Skeletal muscle satellite cell (primary cell): ENCODE measurements at regions not wholly inside any gene's neighbourhood (a gene's known extent, or its start where the extent isn't known, plus 50 kb on each side); places are given as distances from the start of the nearest gene placed in this dataset.

Experiments
- H3K27me3 ChIP-seq: 2 replicates; pipeline ENCODE4 v1.7.0; 2013; ENCODE audit warnings: low read length; ENCODE audit not compliant: control insufficient read depth, insufficient read depth
- H3K36me3 ChIP-seq: 2 replicates; pipeline ENCODE4 v1.7.0; 2013; ENCODE audit warnings: mild to moderate bottlenecking, control low read depth, low read length; ENCODE audit not compliant: insufficient read depth
- H3K4me1 ChIP-seq: 2 replicates; pipeline ENCODE4 v1.7.0; 2013; ENCODE audit warnings: low read length; ENCODE audit not compliant: control insufficient read depth, insufficient read depth
- H3K4me2 ChIP-seq: 2 replicates; pipeline ENCODE4 v1.7.0; 2013; ENCODE audit warnings: mild to moderate bottlenecking, low read length
- H3K4me3 ChIP-seq: 2 replicates; pipeline ENCODE4 v1.7.0; 2013; ENCODE audit warnings: low read length
- H3K9ac ChIP-seq: 2 replicates; pipeline ENCODE4 v1.7.0; 2013; ENCODE audit warnings: mild to moderate bottlenecking, low read depth, low read length, moderate library complexity
- H3K9me3 ChIP-seq: replicated peaks from 2 replicates; pipeline ENCODE4 v1.7.0; 2013; ENCODE audit warnings: mild to moderate bottlenecking, control low read depth, low read length

DNA sequence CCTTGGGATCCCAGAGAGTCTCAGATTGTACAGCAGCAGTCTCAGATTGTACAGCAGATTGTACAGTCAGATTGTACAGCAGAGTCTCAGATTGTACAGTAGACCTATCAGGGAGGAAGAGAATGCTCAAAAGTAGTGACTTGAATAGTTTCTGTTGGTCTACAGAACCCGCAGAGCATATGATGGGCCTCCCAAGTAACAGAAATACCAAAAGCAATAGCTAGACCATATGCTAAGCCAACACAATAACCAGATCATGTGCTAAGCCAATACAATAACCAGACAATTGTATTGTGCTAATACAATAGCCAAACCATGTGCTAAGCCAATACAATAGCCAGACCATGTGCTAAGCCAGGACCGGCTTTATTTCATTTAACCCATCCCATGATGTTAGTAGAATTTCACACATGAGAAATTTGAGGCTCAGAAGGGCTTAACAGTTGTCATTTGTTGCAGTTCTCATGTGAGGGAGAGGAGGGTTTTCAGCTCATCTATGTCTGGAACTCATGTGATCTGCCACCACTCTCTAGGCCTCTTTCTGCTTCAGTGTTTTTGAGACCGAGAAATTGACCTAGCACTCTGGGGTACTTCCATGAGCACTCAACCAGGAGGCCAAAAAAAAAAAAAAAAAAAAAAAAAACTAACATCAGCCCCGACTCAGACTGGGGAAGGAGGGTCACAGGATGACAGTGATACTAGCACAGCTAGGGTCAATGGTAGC, 144.0 kb downstream of the SOX9 start:
- no peak overlapping the region for H3K4me2 ChIP-seq
- no peaks in the 10 kb centered on the region for H3K36me3 ChIP-seq
- H3K4me1 ChIP-seq = no peaks in the 10 kb centered on the region
- peaks cover 9% of the 10 kb centered on the region for H3K27me3 ChIP-seq
- H3K9me3 ChIP-seq = no peaks in the 10 kb centered on the region
- H3K4me3 ChIP-seq = no peak overlapping the region
- H3K9ac ChIP-seq = no peak overlapping the region

GRCh38 chr17:72266112-72266775, 145.4 kb downstream of the SOX9 start:
- Histone ChIP-seq H3K9ac (no peak overlapping the region), H3K4me3 (no peak overlapping the region), H3K4me1 (no peaks in the 10 kb centered on the region), H3K27me3 (peaks cover 9% of the 10 kb centered on the region), H3K4me2 (no peak overlapping the region), H3K9me3 (no peaks in the 10 kb centered on the region), H3K36me3 (no peaks in the 10 kb centered on the region)

GRCh38 chr17:72267601-72268000, 146.8 kb downstream of the SOX9 start:
- Histone ChIP-seq H3K9ac (no peak overlapping the region), H3K4me3 (no peak overlapping the region), H3K4me1 (no peaks in the 10 kb centered on the region), H3K27me3 (peaks cover 9% of the 10 kb centered on the region), H3K36me3 (no peaks in the 10 kb centered on the region), H3K4me2 (no peak overlapping the region), H3K9me3 (no peaks in the 10 kb centered on the region)

DNA sequence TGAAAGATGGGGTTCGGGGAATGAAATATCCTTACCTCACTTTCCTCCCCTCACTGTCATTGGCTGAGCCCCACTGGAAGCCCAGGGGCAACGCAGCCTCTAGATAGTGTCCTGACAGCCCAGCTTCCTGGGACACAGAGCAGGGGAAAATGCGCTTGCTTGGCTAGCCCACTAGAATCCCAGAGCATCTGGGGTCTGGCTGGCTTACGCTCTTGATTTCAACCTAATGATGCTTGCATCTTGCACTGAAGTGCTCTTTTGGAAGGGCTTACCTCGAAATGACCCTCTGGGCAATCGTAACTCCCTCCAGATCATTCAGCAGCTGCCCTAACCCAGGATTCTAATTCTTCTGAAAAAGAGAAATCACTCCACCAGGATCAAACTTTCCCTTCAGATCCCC, 147.6 kb downstream of the SOX9 start:
- H3K36me3 ChIP-seq = no peaks in the 10 kb centered on the region

DNA sequence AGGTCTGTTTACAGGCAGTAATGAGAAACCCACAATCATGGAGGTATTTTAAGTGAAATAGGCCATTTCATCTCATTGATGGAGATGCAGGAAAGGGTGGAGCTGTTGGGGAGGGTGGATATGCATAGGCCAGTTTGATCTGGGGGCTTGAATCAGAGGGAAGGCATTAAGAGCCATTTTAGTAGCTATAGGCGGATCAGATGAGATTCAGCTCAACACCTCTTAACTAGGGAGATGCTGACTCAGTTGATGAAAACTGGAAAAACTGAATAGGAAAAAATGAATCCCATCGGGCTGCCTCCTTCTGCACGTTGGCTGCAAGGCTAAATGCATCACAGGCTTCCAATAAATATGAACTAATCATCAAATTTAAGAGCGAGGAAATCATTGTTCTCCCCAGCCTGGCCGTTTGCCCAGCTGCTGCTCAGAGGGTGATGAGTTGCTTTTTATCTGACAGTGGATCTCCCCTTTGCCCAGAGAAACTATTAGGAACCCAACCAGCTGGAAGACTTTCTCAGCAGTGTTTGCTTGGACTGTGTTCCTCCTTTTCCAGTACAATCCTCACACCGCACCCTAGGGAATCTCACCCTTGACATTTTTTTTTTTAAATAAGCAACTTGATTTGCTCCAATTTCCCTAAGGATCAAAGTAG, 149.6 kb downstream of the SOX9 start:
- no peaks in the 10 kb centered on the region for H3K36me3 ChIP-seq
- no peaks in the 10 kb centered on the region for H3K9me3 ChIP-seq
- H3K4me3 ChIP-seq = no peak overlapping the region
- no peaks in the 10 kb centered on the region for H3K4me1 ChIP-seq
- H3K9ac ChIP-seq = no peak overlapping the region
- H3K4me2 ChIP-seq = no peak overlapping the region
- H3K27me3 ChIP-seq = peaks cover 14% of the 10 kb centered on the region

More for the DNA sequence above, 147.6 kb downstream of the SOX9 start:
- Histone ChIP-seq H3K4me2 (no peak overlapping the region), H3K9ac (no peak overlapping the region), H3K4me1 (no peaks in the 10 kb centered on the region), H3K9me3 (no peaks in the 10 kb centered on the region), H3K27me3 (peaks cover 14% of the 10 kb centered on the region), H3K4me3 (no peak overlapping the region)

DNA sequence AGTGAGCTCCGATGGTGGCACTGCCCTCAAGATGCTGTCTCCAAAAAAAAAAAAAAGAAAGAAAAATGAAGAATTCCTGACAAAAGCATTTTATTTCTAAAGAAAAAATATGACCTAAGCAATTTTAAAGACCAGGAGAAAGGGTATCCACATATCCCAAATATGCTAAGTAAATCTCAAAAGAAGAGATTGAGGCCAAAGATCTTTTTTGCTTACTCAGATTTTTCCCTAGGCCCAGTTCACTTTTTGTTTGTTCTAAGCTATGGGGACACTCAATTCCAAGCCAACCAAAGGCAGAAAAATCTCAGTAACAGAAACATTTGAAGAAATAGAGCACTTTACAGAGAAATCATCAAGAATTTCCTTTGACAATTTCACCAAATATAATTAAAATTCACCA, 150.8 kb downstream of the SOX9 start:
- Histone ChIP-seq H3K4me3 (no peak overlapping the region), H3K4me1 (no peaks in the 10 kb centered on the region), H3K9me3 (no peaks in the 10 kb centered on the region)

DNA sequence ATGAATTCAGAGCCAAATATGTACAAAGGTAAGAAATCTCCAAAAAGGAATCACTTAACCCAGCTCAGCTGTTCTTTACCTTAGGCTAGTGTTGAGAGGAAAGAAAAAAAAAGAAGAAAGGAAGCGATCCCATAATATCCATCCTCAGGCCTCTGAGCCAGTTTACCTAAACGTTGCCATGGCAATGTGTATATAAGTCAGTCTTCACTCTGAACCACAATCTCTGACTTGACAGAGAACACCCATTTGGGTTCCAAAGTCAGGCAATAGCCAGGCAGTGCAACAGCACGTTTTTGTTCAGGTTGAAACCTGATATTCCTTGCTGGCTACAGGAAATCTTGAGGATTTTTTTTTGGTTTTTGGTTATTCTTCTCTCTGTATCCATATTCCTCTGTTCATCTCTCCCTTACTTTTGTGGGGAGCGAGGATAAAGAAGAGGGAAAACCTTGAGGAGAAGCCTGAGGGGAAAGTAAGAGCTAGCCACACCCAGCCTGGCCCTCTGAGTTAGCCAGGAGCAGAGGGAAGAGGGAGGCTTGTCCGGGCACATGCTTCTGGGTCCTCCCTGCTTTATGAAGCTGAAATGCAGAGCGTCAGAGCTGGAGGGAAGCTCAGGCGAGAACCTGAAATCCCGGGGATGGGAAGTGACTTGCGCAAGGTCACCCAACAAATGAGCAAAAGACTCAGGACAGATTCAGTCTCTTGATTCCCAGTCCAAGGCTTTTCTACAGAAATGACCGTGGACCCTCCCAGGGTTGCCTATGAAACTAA, 152.7 kb downstream of the SOX9 start:
- no peak overlapping the region for H3K4me2 ChIP-seq
- no peaks in the 10 kb centered on the region for H3K4me1 ChIP-seq
- no peak overlapping the region for H3K9ac ChIP-seq
- no peaks in the 10 kb centered on the region for H3K9me3 ChIP-seq
- H3K27me3 ChIP-seq = peaks cover 5% of the 10 kb centered on the region
- H3K4me3 ChIP-seq = no peak overlapping the region
- H3K36me3 ChIP-seq = no peaks in the 10 kb centered on the region

More for the DNA sequence above, 150.8 kb downstream of the SOX9 start:
- Histone ChIP-seq H3K27me3 (peaks cover 9% of the 10 kb centered on the region), H3K36me3 (no peaks in the 10 kb centered on the region), H3K4me2 (no peak overlapping the region), H3K9ac (no peak overlapping the region)

GRCh38 chr17:72274614-72275013, 153.8 kb downstream of the SOX9 start:
- no peaks in the 10 kb centered on the region for H3K9me3 ChIP-seq
- no peak overlapping the region for H3K4me3 ChIP-seq
- H3K4me1 ChIP-seq = no peaks in the 10 kb centered on the region
- H3K27me3 ChIP-seq = peaks cover 5% of the 10 kb centered on the region
- H3K36me3 ChIP-seq = no peaks in the 10 kb centered on the region
- no peak overlapping the region for H3K9ac ChIP-seq
- H3K4me2 ChIP-seq = no peak overlapping the region

GRCh38 chr17:72280881-72281280, 160.1 kb downstream of the SOX9 start:
- Histone ChIP-seq H3K4me1 (no peaks in the 10 kb centered on the region), H3K4me2 (no peak overlapping the region), H3K36me3 (no peaks in the 10 kb centered on the region), H3K4me3 (no peak overlapping the region), H3K27me3 (no peaks in the 10 kb centered on the region), H3K9ac (no peak overlapping the region), H3K9me3 (no peaks in the 10 kb centered on the region)

DNA sequence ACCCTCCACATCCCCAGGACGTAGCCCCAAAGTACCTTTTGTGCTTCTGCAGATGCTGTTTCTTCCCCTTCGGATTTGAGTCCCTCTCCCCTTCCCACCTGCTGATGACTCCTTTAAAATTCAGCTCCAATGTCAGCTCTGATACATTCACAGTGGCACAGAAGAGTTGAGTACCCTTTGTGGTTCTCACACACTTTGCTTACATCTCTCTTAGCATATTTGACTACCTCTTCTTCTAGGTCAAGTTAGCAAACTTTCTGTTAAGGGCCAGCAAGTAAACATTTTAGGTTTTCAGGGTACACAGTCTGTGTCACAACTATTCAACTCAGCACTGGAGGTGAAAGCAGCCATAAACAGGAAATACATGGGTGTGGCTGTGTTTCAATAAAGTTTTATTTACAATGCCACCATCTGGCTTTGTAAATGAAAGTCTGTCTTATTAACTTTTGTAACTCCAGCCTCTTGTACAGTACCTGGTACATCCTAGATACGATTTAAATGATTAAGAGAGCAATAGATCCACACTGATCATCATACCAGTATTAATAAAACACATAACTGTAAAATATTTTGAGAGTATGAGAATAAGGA, 161.7 kb downstream of the SOX9 start:
- Histone ChIP-seq H3K9me3 (no peaks in the 10 kb centered on the region), H3K27me3 (peaks cover 8% of the 10 kb centered on the region), H3K4me1 (no peaks in the 10 kb centered on the region), H3K4me2 (no peak overlapping the region), H3K4me3 (no peak overlapping the region), H3K9ac (no peak overlapping the region), H3K36me3 (no peaks in the 10 kb centered on the region)

DNA sequence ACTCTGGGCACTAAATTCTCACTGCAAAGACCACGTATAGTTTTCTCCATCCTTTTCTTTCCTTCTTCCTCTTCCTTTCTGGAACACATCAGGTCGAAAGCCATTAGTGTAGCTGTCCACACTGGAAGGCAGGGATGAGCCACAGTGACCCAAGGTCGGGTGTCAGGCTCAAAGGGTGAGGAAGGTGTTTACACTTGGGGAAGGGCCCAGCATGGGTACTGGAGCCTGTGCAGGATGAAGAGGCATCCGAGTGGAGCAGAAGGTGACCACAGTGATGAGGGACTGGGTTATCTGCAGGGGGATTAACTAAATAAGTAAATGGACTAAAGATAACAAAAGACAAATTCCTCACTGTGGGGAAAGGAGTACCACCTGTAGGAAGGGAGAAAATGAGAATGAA, 164.0 kb downstream of the SOX9 start:
- H3K4me1 ChIP-seq = no peaks in the 10 kb centered on the region
- H3K9ac ChIP-seq = no peak overlapping the region
- H3K27me3 ChIP-seq = peaks cover 14% of the 10 kb centered on the region
- no peaks in the 10 kb centered on the region for H3K36me3 ChIP-seq
- H3K4me3 ChIP-seq = no peak overlapping the region
- H3K4me2 ChIP-seq = no peak overlapping the region
- H3K9me3 ChIP-seq = no peaks in the 10 kb centered on the region
